Activated effector memory CD4-positive, alpha-beta T cell treated with anti-CD3 and anti-CD28 coated beads, Interleukin-2, amount 50 U/mL, for 16 hours (primary cell): ENCODE measurements at regions not wholly inside any gene's neighbourhood (a gene's known extent, or its start where the extent isn't known, plus 50 kb on each side); places are given as distances from the start of the nearest gene placed in this dataset.

Experiments
- DNase-seq: peaks from one replicate; pipeline ENCODE4 v3.0.0-alpha.2; 2020

DNA sequence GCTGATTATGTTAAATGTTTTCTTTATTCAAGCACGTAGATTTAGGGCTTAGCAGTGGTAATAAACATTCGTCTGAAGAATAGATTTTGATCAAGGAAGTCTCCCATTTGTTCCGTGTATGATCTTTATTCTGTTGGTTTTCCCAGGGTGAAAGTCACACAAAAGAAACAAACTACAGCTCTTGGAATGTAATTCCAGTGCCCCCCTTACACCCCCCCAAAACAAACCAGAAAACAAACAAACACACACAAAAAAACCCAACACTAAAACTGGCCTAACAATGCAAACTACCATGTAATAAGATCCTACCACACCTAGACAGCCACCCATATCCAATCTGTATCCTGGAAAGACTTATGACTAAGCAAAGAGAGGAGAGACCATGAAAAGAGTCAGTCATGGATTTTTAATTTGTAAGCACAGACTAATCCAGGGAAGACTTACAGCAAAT is 196.2 kb upstream of the ELL2 start:
- no peak for DNase-seq

DNA sequence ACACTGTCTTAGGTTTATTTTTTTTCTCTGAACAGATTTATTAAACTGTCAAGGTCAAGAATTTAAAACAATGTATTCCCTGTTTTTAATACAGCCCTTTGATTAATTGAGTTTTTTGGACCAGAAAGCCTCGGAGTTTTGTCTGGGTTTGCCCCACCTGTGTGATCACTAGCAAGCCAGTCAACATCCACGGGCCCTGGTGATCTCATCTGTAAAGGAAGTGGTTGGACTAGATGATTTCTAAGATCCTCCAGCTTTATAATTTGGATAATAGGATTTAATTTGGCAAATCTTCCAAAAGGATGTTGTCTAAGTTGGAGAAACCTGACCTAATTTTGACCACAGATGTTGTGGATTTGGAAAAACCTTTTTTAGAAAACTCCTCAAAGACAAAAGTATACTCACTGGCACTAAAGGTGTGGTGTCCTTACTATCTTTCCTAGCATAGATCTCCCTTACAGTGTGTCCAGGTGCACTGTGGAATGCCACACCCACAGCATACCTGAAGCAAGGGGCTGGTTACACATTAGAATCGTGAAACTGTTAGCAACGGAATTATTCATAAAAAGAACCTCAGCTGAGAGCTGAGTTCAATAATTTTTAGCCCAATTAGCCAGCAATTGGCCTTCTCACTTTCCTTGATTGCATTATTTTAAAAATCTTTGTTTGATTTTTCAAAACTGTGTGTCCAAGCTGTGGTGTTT is 195.6 kb upstream of the ELL2 start:
- DNase-seq, result no peak

DNA sequence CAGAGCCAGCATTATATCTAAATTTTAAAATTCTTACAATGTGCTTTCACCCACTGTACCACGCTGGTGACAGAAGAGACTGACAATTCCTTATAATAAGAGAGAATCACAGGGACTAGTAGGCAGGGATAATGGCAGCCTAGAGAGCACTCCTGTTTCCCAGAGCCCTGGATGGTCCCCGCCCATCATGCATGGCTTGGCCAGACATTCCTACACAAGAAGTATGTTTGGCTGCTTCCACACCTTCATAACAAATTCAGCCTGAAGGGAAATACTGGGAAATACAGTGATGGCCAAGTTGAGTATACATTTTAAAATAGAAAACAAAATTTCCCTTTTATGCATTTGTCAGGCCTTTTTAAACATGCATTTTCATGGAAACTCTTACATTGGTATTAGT is 193.5 kb upstream of the ELL2 start:
- DNase-seq, result no peak

DNA sequence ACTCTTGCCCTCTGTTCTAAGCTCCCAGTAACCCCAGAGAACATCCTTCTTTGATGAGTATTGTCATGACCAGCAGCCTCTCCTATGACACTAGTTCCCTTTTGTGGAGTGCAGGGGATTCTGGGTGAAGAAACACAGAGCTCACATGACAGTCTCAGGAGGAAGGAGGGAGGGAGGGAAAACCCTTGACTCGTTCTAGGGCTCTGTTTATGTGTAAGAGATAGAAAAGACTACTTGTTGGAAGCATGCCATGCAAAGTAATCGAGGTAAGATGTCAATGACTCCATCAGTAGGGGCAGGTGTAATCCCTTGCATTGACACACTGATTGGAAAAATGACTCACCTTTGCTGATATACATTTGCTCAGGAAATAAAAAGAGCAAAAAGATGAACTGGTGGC is 190.2 kb upstream of the ELL2 start:
- DNase-seq, result no peak

DNA sequence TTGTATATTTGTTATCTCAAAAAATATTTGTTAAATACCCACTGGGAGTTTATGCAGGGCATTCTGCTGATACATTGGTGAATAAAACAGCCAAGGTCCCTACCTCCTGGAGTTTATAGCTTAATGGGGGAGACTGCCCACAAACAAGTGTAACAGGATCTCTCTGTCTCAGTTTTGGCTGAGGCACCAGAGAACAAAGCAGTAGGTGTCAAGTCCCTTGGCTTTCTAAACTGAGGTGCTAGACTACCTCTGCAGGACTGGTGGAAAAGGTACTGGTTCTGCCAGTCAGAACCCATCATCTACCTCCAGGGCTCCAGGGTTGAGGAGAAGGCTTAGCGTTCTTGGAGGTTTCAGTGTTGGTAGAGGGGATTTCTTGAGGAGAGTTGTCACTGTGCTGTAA is 188.4 kb upstream of the ELL2 start:
- no peak for DNase-seq

DNA sequence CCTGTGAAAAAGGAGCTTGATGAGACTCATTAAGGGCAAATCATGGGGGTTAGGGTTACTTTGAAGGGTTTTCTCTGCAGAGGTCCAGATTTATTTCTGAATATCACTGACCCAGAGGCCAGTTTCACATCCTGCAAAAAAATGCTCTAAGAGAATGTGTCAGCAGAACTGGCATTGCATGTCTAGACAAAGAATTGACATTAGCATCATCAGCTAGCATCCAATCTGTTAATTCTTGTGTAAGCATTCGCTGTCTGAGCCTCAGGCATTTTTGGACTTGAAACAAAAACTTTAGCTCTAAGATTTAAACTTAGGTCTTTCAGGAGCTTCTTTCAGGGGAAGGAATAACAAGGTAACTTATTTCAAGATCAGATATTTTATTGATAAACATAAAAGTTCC is 187.9 kb upstream of the ELL2 start:
- no peak for DNase-seq

DNA sequence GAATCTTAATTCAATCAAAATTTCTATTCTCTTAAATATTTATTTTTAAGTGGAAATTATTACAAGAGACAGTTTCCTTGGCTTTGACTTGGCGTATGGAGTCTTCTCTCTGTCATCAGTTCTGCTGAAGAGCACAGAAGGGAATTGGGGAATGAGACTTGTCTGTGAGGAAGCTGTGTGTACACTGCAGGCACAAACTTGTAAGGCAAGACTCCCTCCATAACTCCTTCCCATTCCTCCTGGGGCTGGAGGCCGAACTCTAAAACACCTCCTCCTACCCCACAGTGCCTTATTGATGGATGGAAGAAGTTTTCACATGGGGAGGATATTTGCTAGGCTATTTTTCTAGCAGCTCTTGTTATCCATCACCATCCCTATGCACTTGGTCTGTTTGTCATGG is 187.4 kb upstream of the ELL2 start:
- no peak for DNase-seq

DNA sequence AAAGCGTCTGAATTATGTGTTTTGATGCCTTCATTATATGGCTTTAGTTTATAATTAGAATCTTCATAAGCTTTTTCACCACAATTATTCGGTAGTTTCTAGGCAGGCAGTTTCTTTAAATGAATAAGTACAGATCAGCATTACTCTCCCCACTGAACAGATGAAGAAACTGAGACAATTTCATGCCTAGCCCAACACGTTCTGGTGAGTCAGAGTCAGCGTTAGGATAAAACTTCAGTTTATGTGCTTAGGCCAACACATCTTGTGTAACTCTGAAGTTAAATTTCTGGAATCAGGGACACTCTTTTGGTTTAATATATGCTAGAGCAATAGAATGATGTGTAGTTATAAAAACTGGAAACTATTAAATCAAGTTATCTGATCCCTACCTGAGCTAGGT is 186.7 kb upstream of the ELL2 start:
- DNase-seq, result no peak

DNA sequence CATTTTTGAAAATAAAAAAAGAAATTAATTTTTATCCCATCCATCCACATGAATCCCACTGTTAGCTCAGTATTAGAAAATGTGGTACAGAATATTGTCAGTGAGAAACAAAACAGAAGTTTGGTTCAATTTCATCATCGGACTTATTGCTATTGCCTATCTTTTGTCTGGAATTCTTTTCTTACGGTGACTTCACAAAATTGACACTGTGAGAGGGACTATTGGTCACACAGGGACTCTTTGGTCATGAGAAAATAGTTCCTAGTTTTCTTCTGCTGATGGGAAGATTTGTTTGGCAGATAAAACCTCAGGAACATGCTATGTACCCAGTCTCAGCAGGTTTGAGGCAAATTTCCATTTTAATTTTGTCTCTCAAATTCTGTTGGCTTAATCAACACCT is 186.2 kb upstream of the ELL2 start:
- no peak for DNase-seq

DNA sequence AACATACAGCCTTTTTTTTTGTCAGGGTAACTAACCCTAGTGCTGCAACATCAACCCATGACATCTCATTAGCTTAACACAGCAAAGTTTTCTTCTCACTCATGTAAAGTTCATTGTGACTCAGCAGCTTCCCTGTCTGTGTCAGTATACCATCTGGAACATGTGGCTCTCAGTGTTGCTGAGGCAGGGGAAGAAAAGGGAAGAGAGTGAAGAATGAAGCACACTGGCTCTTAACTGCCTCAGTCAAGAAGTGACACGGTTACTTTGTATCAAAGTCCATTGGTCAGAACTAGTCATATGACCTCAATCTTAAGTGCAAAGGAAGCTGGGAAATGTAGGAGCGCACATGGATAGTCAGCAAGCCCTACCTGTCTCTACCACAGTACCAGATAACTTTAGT is 185.0 kb upstream of the ELL2 start:
- no peak for DNase-seq

DNA sequence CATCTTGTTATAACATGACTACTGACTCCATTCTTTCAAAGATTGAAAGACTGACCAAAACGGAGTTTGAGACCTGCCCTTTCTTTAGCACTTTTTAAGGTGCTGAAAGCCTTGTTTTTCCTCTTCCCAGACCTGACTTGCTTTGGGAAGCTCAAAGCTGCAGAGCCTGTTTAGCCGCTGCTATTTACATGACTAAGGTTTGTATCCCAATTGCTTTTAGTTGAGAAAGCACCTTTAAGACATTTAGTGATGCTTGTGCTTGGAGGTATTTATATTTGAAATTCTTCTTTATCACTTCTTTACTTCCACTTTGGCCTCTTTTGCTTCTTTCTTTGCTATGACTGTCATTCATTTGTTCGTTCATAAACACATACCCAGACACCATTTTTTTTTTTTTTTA is 182.6 kb upstream of the ELL2 start:
- no peak for DNase-seq

DNA sequence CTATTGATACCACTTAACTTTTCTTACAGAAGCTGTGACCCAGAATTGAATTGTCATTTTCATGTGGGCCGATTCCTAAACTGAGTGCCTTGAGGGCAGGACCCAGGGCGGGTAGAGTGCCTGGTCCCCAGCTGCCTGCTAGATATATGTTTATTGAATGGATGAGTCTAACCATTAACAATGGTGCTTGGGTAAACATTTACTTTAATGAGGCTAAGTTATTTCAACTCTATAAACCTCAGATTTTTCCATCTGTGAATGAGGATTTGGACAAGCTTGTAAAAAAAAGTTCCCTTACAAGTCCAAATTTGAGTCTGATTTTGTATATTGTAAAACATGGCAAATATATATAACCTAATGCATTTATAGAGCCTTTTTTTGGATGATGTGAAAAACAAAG is 181.8 kb upstream of the ELL2 start:
- DNase-seq, result no peak

DNA sequence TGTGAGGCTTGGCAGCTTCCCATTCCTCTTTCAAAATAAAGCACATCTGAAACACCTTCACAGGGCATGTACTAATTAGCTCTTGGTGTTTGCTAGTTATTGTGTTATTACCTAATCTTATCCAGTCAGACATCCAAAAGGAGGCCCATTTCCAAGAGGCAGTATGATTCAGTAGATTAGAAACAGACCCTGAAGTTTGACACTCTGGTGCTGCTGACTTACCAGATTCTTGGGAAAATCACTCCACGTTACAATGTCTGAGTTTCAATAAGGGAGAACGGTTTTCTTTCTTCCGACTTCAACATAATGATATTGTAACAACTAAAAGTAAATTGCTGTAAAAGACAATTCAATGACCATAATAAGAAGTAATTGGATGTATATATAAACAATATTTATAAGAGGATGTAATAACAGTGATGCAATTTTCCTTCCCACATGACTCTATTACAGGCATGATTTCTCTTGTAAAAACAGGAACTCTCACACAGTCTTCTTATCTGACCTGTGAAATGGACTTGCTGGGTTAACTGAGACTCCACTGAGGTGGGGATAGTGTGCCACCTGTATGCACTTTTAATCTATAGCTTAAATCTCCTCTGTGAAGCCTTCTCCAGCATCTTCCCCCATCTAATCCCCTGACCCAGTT is 181.3 kb upstream of the ELL2 start:
- DNase-seq, result no peak

DNA sequence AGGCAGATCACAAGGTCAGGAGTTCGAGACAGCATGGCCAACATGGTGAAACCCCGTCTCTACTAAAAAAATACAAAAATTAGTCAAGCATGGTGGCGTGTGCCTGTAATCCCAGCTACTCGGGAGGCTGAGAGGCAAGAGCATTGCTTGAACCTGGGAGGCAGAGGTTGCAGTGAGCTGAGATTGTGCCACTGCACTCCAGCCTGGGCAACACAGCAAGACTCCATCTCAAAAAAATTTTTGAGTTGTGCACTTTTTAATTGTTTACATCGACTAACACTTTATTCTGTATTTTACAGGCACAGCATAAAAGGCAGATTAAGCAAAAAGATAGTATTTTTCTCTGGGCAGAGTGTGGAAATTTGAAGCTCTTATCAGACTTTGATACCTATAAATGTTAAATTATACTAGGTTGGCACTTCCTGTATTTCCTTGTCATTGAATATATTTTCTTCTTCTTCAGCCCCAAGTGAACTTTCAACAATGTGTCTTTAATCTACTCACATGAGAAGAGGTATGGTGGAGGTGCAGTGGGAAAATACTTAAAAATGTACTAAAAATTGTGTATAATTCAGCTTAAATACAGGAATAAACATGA is 180.6 kb upstream of the ELL2 start:
- no peak for DNase-seq

DNA sequence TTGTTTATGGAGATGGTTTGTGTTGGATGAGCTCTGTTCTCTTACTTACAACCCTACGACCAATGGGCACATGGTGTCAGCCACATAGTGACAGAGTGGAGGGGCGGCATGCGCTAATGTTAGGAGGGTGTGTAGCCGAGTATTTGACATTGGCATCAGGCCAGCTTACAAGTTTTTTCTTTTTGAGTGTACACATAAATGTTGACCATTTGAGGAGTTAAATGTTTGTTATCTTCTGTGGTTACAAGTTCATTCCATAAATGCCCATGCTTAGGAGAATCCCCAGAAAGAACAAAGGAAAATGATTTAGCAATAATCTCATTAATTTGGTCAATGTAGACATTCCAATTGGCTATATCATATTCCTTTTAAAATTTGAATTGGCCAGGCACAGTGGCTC is 180.1 kb upstream of the ELL2 start:
- DNase-seq, result no peak

DNA sequence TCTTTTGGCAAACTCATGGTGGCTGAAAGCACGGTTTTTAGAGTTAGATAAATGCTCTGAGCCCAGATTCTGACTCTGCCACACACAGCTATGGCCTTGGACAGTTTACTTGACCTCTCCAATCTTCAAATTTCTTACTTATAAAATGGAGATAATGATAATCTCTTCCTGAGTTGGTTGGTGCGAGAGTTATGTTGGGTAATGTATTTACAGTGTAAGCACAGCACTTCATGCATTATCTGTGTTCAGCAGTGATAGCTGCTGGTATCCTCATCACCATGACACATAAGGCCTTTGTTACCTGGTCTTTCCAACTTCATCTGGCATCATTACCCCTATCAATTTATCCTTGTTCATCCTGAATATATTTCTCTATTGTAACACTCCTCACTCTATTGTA is 178.8 kb upstream of the ELL2 start:
- no peak for DNase-seq

DNA sequence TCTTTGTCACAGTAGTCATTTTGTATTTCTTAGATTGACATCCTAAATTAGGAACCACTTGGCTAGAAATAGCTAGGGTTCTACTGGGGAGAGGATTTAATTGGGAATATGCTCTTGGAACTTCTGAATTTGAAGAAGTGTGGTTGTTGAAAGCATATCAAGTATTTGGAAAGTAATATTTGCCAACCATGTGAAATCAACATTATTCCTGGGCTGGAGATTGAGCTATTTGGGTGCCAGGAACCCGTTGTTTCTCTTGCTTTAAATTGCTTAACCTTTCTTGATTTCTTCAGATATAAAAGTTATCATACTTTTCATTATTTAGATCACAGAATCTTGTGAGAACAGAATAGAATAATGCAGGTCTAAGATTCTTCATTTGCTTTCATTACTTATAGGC is 178.4 kb upstream of the ELL2 start:
- no peak for DNase-seq

DNA sequence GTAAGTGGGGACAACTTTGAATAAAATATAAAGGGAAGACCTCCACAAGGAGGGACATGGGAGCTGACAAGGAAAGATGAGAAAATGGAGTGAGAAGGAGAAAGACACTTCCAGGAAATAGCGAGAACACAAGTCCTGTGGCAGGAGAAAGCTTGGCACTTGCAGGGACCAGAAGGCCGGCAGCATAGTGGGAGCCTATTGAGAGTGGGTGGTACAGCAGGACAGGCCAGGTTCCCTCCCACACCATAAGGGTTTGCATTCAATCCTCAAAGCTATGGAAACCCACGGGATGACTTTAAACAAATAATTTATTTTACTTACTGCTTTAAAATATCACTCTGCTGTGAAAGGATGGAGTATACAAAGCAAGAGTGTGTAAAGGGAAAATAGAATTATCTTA is 173.2 kb upstream of the ELL2 start:
- no peak for DNase-seq

DNA sequence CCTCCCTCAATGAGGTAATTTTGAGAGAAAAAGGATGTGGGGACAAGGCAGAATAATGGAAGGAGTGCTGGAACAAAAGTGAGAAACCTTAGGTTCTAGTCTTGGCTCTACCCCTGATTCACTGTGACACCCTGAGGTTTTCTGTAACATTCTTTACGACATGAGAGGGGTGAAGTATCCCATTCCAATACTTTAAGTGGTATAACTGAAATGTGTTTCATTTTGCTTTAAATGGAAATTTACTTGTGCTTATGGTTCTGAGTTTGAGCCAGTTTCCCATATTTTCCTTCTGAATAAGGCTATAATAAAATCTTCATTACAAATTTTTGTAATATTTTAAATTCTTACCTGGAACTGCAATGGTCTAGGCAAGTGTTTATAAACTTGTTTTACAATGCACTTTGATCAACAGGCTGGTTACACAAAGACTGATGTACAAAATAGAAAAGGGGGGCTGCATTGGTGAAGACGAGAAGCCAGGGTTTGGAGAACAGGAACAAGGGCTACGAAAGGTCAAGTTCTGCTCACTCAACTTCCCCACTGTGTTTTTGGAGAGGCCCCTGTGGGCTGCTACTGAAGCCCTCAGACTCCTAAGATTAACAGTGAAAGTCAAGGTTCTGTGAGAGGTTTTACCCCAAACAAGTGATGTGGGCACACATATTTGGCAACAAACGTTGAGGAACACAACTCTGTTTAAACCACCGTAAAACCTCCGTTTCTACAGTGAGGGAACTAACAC is 171.9 kb upstream of the ELL2 start:
- DNase-seq, result no peak

DNA sequence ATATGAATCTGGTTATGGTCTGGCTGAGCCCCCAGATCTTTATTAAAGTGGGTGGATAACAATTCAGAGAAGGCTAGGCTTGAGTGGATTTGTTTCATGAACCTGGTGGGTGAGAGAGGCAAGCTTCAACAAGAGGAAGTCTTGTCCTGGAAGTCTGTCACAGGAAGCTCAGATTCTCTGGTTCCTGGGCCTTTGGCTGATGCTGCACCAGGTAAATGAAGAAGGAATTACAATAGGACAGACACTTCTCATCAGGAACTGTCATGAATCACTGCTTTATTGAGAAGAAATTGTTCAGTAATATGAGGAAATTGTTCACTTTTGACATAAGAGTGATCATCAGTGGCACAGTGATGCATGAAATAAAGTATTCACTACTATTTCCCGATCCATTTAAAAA is 167.6 kb upstream of the ELL2 start:
- no peak for DNase-seq

DNA sequence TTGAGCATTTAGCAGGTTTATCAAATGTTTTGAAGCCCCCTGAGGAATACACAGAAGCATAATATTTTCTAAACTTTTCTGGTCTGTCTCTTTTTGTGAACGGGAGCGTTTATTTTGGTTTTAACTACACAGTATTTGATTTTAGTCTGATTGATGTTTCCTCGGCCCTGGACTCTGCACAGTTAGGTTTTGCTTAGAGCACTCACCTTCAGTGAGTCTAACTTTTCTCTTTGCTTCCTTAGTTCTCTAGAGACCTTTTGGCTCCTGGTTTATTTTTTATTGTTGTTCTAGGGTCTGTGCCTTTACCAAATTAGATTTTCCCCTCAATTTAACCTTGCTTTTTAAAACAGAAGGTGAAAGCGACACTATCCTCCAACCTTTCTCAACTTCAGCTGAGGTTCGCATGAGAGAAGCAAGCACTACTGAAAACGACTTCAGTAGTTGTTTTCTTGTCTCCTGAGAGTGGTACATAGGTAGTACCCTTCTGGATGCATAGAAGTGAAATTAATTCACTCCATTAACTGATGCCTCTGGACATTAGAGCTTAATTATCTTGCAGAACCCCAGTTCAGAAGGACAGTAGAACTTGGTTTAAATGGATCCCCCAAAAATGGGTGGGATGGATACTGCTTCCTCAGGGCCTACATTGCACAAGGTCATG is 166.7 kb upstream of the ELL2 start:
- DNase-seq, result no peak

DNA sequence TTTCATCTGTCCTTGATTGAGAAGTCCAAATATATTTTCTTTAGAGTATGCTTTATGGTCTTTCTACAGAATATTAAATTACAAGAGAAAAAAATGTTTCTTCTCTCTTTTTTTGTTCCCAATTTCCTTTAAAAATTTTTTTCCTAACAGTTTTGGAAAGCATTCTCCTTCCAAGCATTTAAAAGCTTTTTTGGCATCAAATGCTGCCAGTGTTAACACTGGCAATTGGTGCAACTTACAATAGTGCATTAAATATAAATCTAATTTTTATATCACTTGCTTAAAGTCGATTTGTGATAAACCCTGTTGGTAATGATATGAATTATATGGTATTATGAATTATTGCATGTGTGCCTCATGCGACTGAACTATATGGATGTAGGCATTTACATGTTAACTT is 165.9 kb upstream of the ELL2 start:
- no peak for DNase-seq

DNA sequence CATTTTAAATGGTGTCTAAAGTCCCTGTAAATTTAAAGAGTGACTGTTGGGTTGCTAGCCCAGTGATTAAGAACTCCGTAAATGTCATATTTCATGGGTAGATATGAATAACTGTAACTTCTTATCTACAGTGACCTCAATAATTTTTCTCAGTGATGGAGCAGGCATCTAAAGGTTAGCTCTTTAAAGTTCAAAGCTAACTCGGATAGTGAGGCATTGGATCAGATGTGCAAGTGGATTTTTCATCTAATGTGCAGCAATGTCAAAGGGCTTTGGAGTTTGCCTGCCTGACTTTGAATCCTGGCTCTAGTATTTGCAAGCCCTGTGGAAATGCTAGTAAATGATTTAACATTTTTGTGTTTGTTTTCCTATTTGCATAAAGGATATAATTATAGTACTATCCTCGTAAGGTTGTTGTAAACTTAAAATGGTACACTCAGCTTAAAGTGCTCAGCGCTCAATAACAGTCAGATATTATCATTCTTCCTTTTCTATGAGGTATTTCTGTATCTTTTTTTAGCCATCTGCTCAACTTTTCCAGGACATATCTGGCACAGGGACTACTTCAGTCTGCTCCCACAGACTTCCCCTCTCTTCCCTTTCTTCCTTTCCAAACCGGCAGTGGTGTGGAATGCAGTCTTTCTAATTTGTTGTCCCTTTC is 163.7 kb upstream of the ELL2 start:
- no peak for DNase-seq
